GM21447 (cell line): ENCODE measurements at regions not wholly inside any gene's neighbourhood (a gene's known extent, or its start where the extent isn't known, plus 50 kb on each side); places are given as distances from the start of the nearest gene placed in this dataset.

Source experiments
- ATAC-seq: cut with Tn5 transposase; IDR thresholded peaks from one replicate; pipeline ENCODE4 v1.9.1; 2021; ENCODE audit not compliant: unreplicated experiment

- ATAC-seq = no peak
These were observed 177.5 kb upstream of the GATA6 start for GRCh38 chr18:21991886-21992285.

- ATAC-seq = no peak
These were observed 173.0 kb upstream of the GATA6 start for GRCh38 chr18:21996351-21996826.

- ATAC-seq = no peak
These were observed 171.9 kb upstream of the GATA6 start for GRCh38 chr18:21997207-21998143.

- ATAC-seq = no peak
These were observed 170.9 kb upstream of the GATA6 start for GRCh38 chr18:21998486-21998885.

- no peak for ATAC-seq
These were observed 167.4 kb upstream of the GATA6 start for GRCh38 chr18:22001912-22002487.

GRCh38 chr18:22005191-22005841, 164.1 kb upstream of the GATA6 start:
- ATAC-seq = no peak

GRCh38 chr18:22006458-22006857, 162.9 kb upstream of the GATA6 start:
- no peak for ATAC-seq

- no peak for ATAC-seq
These were observed 160.1 kb upstream of the GATA6 start for GRCh38 chr18:22009242-22009641.

- ATAC-seq = no peak
These were observed 155.4 kb upstream of the GATA6 start for GRCh38 chr18:22013993-22014392.

GRCh38 chr18:22015156-22015555, 154.2 kb upstream of the GATA6 start:
- ATAC-seq = no peak

GRCh38 chr18:22018366-22018765, 151.0 kb upstream of the GATA6 start:
- ATAC-seq = no peak

- ATAC-seq = no peak
These were observed 150.2 kb upstream of the GATA6 start for GRCh38 chr18:22019193-22019592.

- no peak for ATAC-seq
These were observed 149.1 kb upstream of the GATA6 start for GRCh38 chr18:22020127-22020866.

GRCh38 chr18:22020867-22021370, 148.5 kb upstream of the GATA6 start:
- no peak for ATAC-seq

GRCh38 chr18:22021701-22022100, 147.7 kb upstream of the GATA6 start:
- no peak for ATAC-seq

GRCh38 chr18:22024924-22025323, 144.5 kb upstream of the GATA6 start:
- ATAC-seq = no peak

GRCh38 chr18:22026362-22026761, 143.0 kb upstream of the GATA6 start:
- ATAC-seq = no peak

GRCh38 chr18:22026889-22027288, 142.5 kb upstream of the GATA6 start:
- no peak for ATAC-seq

- no peak for ATAC-seq
These were observed 137.8 kb upstream of the GATA6 start for GRCh38 chr18:22031611-22032010.

- ATAC-seq = no peak
These were observed 136.9 kb upstream of the GATA6 start for GRCh38 chr18:22032392-22032961.

- no peak for ATAC-seq
These were observed 136.3 kb upstream of the GATA6 start for GRCh38 chr18:22033085-22033484.
